HepG2 (cell line): ENCODE measurements at regions not wholly inside any gene's neighbourhood (a gene's known extent, or its start where the extent isn't known, plus 50 kb on each side); places are given as distances from the start of the nearest gene placed in this dataset.

Source experiments
- ATAC-seq: fragments of 200-7000 bp; cut with Tn5 transposase; 3 replicates; pipeline ENCODE4 v1.9.1; 2020; ENCODE audit warnings: mild to moderate bottlenecking, moderate library complexity
- BruUV-seq: library from RNA; stranded (reverse); fragments of 400-500 nt; replicated peaks from 2 replicates; lab custom pipeline; 2021; lab: Mats Ljungman, UMichigan
- CTCF ChIA-PET: fragments of 300-600 bp; formaldehyde crosslinking; extraction: SDS; loops from one replicate; lab custom pipeline; 2021; ENCODE audit warnings: low total read pairs, inconsistent platforms, low intra/inter-chr PET ratio; lab: Yijun Ruan, JAX
- POLR2A ChIA-PET: fragments of 350-600 bp; sonication (Branson Sonifier 250); formaldehyde crosslinking; loops from one replicate; lab custom pipeline; 2020; ENCODE audit warnings: antibody characterized with exemption, inconsistent platforms; lab: Yijun Ruan, JAX
- DNase-seq: peaks from one replicate; pipeline ENCODE4 v3.0.0-alpha.2; 2015; ENCODE audit warnings: low spot score
- FAIRE-seq: peaks from 3 replicates; lab custom pipeline; 2011; peaks lifted over from hg19 to GRCh38; lab: Jason Lieb, UNC
- H2AFZ ChIP-seq: one replicate; pipeline ENCODE4 v1.6.1; 2011; ENCODE audit warnings: low read length, inconsistent platforms
- H3K27ac ChIP-seq: fragments of 300-600 bp; 3 replicates; pipeline ENCODE4 v1.8.0; 2011; ENCODE audit warnings: mixed run types, mild to moderate bottlenecking, mixed read lengths, low read length, inconsistent platforms; ENCODE audit not compliant: insufficient read depth; ENCODE audit errors: extremely low read length
- H3K27me3 ChIP-seq, 2 experiments: fragments of 200-600 bp in 1 of 2; 2 replicates in 1 of 2; 3 replicates in 1 of 2; pipeline versions ENCODE4 v1.6.0 to v1.8.0; 2011; ENCODE audit warnings: low read length in 2 of 2, mild to moderate bottlenecking in 2 of 2, moderate library complexity in 2 of 2, inconsistent platforms in 1 of 2; ENCODE audit not compliant: insufficient read depth in 2 of 2, control insufficient read depth in 1 of 2
- H3K36me3 ChIP-seq, 2 experiments: fragments of 200-600 bp in 1 of 2; replicated peaks in 1 of 2; 2 replicates in 1 of 2; 3 replicates in 1 of 2; pipeline versions ENCODE4 v1.5.1 to v1.8.0; 2011; ENCODE audit warnings: low read length in 2 of 2, inconsistent platforms in 1 of 2; ENCODE audit not compliant: insufficient read depth in 2 of 2, control insufficient read depth in 1 of 2
- H3K4me1 ChIP-seq: 2 replicates; pipeline ENCODE4 v1.5.1; 2012; ENCODE audit warnings: low read length, inconsistent platforms; ENCODE audit not compliant: insufficient read depth
- H3K4me2 ChIP-seq: 2 replicates; pipeline ENCODE4 v1.6.0; 2011; ENCODE audit warnings: low read depth, low read length, inconsistent platforms
- H3K4me3 ChIP-seq, 3 experiments: fragments of 200-600 bp in 1 of 3; sonication (generic), shearing (Covaris generic) in 1 of 3; replicated peaks in 1 of 3; 2 replicates each; pipeline ENCODE4 v1.5.1; 2011 to 2016; ENCODE audit warnings: low read length in 3 of 3, inconsistent platforms in 2 of 3, low read depth in 2 of 3, mild to moderate bottlenecking in 2 of 3, control low read depth in 1 of 3, mixed read lengths in 1 of 3; ENCODE audit not compliant: insufficient read depth in 1 of 3
- H3K79me2 ChIP-seq: one replicate; pipeline ENCODE4 v1.6.1; 2011; ENCODE audit warnings: low read length, inconsistent platforms; ENCODE audit not compliant: insufficient read depth
- H3K9ac ChIP-seq: 2 replicates; pipeline ENCODE4 v1.6.0; 2011; ENCODE audit warnings: mild to moderate bottlenecking, low read depth, low read length, inconsistent platforms; ENCODE audit not compliant: insufficient read depth
- H3K9me3 ChIP-seq: 2 replicates; pipeline ENCODE4 v1.5.1; 2012; ENCODE audit warnings: mild to moderate bottlenecking, low read length
- H4K20me1 ChIP-seq: 2 replicates; pipeline ENCODE4 v1.6.0; 2011; ENCODE audit warnings: inconsistent platforms, mild to moderate bottlenecking, low read length, moderate library complexity; ENCODE audit not compliant: insufficient read depth
- AGO1 ChIP-seq: fragments of 200-400 bp; formaldehyde crosslinking; IDR thresholded peaks from 2 replicates; pipeline ENCODE4 v1.6.1; 2017; ENCODE audit warnings: mild to moderate bottlenecking, low read depth, low read length, moderate library complexity; ENCODE audit not compliant: poor library complexity, severe bottlenecking
- CEBPB ChIP-seq: IDR thresholded peaks from 2 replicates; pipeline ENCODE4 v1.6.1; 2011; ENCODE audit warnings: low read depth, low read length, improper control_type of control experiment, borderline replicate concordance
- DMAP1 ChIP-seq: IDR thresholded peaks from 2 replicates; pipeline ENCODE4 v1.6.1; 2016
- ELF4 ChIP-seq: sonication (generic); formaldehyde crosslinking; IDR thresholded peaks from 2 replicates; pipeline ENCODE4 v1.5.0; 2020; ENCODE audit warnings: missing genetic modification reagents, mild to moderate bottlenecking, moderate library complexity, borderline replicate concordance
- HIC2 ChIP-seq: sonication (generic); formaldehyde crosslinking; IDR thresholded peaks from 2 replicates; pipeline ENCODE4 v1.9.0; 2022; ENCODE audit warnings: low read depth, missing genetic modification reagents
- KDM1A ChIP-seq: IDR thresholded peaks from 2 replicates; pipeline ENCODE4 v1.6.1; 2016; ENCODE audit warnings: missing compliant biosample characterization
- KDM5A ChIP-seq: fragments of 200-600 bp; sonication (generic); IDR thresholded peaks from 2 replicates; pipeline ENCODE4 v1.7.0; 2018; ENCODE audit warnings: antibody characterized with exemption, mild to moderate bottlenecking, low read length, borderline replicate concordance
- NFE2L1 ChIP-seq: sonication (generic); formaldehyde crosslinking; IDR thresholded peaks from 2 replicates; pipeline ENCODE4 v1.4.0; 2020; ENCODE audit warnings: missing genetic modification reagents, mild to moderate bottlenecking, borderline replicate concordance
- POLR2A ChIP-seq, 2 experiments: IDR thresholded peaks; 2 replicates each; pipeline ENCODE4 v1.6.1; 2011; ENCODE audit warnings: low read depth in 2 of 2, low read length in 2 of 2, mild to moderate bottlenecking in 1 of 2, moderate library complexity in 1 of 2; ENCODE audit not compliant: insufficient read depth in 1 of 2
- TEAD2 ChIP-seq: sonication (generic); formaldehyde crosslinking; IDR thresholded peaks from 2 replicates; pipeline ENCODE4 v1.9.0; 2021; ENCODE audit warnings: missing genetic modification reagents
- TIGD3 ChIP-seq: sonication (generic); formaldehyde crosslinking; IDR thresholded peaks from 2 replicates; pipeline ENCODE4 v1.5.1; 2020; ENCODE audit warnings: mild to moderate bottlenecking, missing genetic modification reagents, borderline replicate concordance
- ZBTB3 ChIP-seq: sonication (generic); formaldehyde crosslinking; IDR thresholded peaks from 2 replicates; pipeline ENCODE4 v1.4.0; 2020; ENCODE audit warnings: low read depth, mild to moderate bottlenecking, moderate library complexity, missing genetic modification reagents, borderline replicate concordance
- ZBTB33 ChIP-seq: sonication (generic); formaldehyde crosslinking; IDR thresholded peaks from 2 replicates; pipeline ENCODE4 v1.4.0; 2020; ENCODE audit warnings: missing genetic modification reagents
- ZBTB42 ChIP-seq: sonication (generic); formaldehyde crosslinking; IDR thresholded peaks from 2 replicates; pipeline ENCODE4 v1.5.0; 2020; ENCODE audit warnings: mild to moderate bottlenecking, missing genetic modification reagents
- ZNF160 ChIP-seq: sonication (generic); formaldehyde crosslinking; IDR thresholded peaks from 2 replicates; pipeline ENCODE4 v1.8.0; 2022; ENCODE audit warnings: mild to moderate bottlenecking, inconsistent platforms, missing genetic modification reagents
- ZNF235 ChIP-seq: sonication (generic); formaldehyde crosslinking; IDR thresholded peaks from 2 replicates; pipeline ENCODE4 v1.8.1; 2023; ENCODE audit warnings: mild to moderate bottlenecking, missing genetic modification reagents, borderline replicate concordance
- ZNF256 ChIP-seq: sonication (generic); formaldehyde crosslinking; conservative IDR thresholded peaks from 2 replicates; pipeline ENCODE4 v1.4.0; 2020; ENCODE audit warnings: missing genetic modification reagents
- ZNF572 ChIP-seq: sonication (generic); formaldehyde crosslinking; IDR thresholded peaks from 2 replicates; pipeline ENCODE4 v1.5.1; 2020; ENCODE audit warnings: mild to moderate bottlenecking, missing genetic modification reagents
- ZNF709 ChIP-seq: sonication (generic); formaldehyde crosslinking; IDR thresholded peaks from 2 replicates; pipeline ENCODE4 v1.5.0; 2020; ENCODE audit warnings: mild to moderate bottlenecking, missing genetic modification reagents
- ZNF773 ChIP-seq: sonication (generic); formaldehyde crosslinking; IDR thresholded peaks from 2 replicates; pipeline ENCODE4 v1.4.0; 2020; ENCODE audit warnings: missing genetic modification reagents, borderline replicate concordance
- WGBS: methylation state at CpG from one replicate; pipeline ENCODE4 v1.1.6; 2017; ENCODE audit warnings: low lambda C conversion rate; 5-methylcytosine and 5-hydroxymethylcytosine counted together
- in situ Hi-C: cut with HindIII; loops from 2 replicates; pipeline ENCODE4 v1.10.0; 2017; ENCODE audit warnings: low pct_unique_long_range_greater_than_20kb; ENCODE audit not compliant: extremely low pct_ligation_motif_present
- intact Hi-C: fragments of 100-400 bp; cut with micrococcal nuclease; formaldehyde crosslinking; loops from one replicate; pipeline ENCODE4 v1.10.0; 2022; ENCODE audit not compliant: unreplicated experiment

GRCh38 chr3:156038869-156039268 lies 81.5 kb upstream of the KCNAB1 start:
- intact Hi-C loops, result no loop called here
- H3K4me3 ChIP-seq, result no peak overlapping the region
- H3K9ac ChIP-seq, result no peak overlapping the region
- no peak for ATAC-seq
- H3K4me2 ChIP-seq, result no peak overlapping the region
- no peaks in the 10 kb centered on the region for H3K79me2 ChIP-seq
- FAIRE-seq, result no peak
- no peaks in the 10 kb centered on the region for H3K27me3 ChIP-seq
- H4K20me1 ChIP-seq, result no peaks in the 10 kb centered on the region
- POLR2A ChIA-PET, result no interaction called here
- in situ Hi-C loops, result no loop called here
- H3K27ac ChIP-seq, result no peak overlapping the region
- no TSS peak for BruUV-seq
- peaks cover 15% of the 10 kb centered on the region for H3K4me1 ChIP-seq
- no peaks in the 10 kb centered on the region for H3K36me3 ChIP-seq
- H2AFZ ChIP-seq, result no peak overlapping the region
- no peak for DNase-seq
- no peak for TF ChIP-seq ZNF572 (CRISPR knock-in tag)
- TF ChIP-seq ZBTB42, result no peak
- no peak for TF ChIP-seq AGO1
- no peak for TF ChIP-seq KDM5A
- no peak for TF ChIP-seq ZNF773
- TF ChIP-seq CEBPB, result no peak
- TF ChIP-seq NFE2L1, result no peak
- TF ChIP-seq ZBTB3 (CRISPR knock-in tag), result no peak
- no peak for TF ChIP-seq ZNF235 (CRISPR knock-in tag)
- TF ChIP-seq HIC2 (CRISPR knock-in tag), result no peak
- TF ChIP-seq TEAD2 (CRISPR knock-in tag), result no peak
- TF ChIP-seq ZNF709 (CRISPR knock-in tag), result no peak
- TF ChIP-seq KDM1A (CRISPR knock-in tag), result no peak
- no peak for TF ChIP-seq ZNF160 (CRISPR knock-in tag)
- TF ChIP-seq ZNF256 (CRISPR knock-in tag), result no peak
- no peak for TF ChIP-seq ELF4 (CRISPR knock-in tag)
- TF ChIP-seq DMAP1 (CRISPR knock-in tag), result no peak
- no peak for TF ChIP-seq ZBTB33 (CRISPR knock-in tag)
- TF ChIP-seq POLR2A (IDR thresholded peaks at IDR 0.05; ENCODE audit: insufficient read depth in 1 of 2, low read depth in 2 of 2, low read length in 2 of 2), result no peak
- TF ChIP-seq TIGD3, result no peak
- H3K9me3 ChIP-seq, result no peaks in the 10 kb centered on the region
- WGBS, result 88% methylated on average over 1 of the region's 1 CpG
- CTCF ChIA-PET, result no interaction called here
